ENCODE measurements at regions not wholly inside any gene's neighbourhood (a gene's known extent, or its start where the extent isn't known, plus 50 kb on each side); places are given as distances from the start of the nearest gene placed in this dataset.

DNA sequence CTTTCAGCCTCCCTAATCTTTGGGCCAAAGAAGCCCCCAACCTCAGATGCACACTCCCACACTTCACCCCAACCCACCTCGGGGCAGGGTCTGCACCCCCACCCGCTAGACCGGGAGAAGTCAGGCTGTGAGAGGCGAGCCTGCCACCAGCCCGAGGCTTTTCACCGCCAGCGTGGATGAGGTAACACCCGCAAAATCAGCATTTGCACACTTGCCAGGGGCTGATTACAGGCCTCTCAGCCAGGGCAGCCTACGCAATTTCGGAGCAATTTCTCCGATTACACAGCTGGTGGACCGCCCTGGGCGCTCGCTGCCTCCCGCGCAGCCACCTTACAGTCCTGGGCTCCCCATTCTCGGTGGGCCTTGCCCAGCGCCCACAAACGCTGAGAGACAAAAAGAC lies 68.5 kb downstream of the FOXD1 start:
- no peaks in the 10 kb centered on the region for H3K36me3 Mint-ChIP-seq (ENCODE audit: low read depth)
- peaks cover 8% of the 10 kb centered on the region for H3K4me1 Mint-ChIP-seq
- no peak for ATAC-seq (replicated peaks)
- no peak overlapping the region for H3K4me3 Mint-ChIP-seq
- peaks cover 5% of the 10 kb centered on the region for H3K9me3 Mint-ChIP-seq
- peaks cover 53% of the 10 kb centered on the region for H3K27me3 Mint-ChIP-seq
- no peak overlapping the region for H3K27ac Mint-ChIP-seq

DNA sequence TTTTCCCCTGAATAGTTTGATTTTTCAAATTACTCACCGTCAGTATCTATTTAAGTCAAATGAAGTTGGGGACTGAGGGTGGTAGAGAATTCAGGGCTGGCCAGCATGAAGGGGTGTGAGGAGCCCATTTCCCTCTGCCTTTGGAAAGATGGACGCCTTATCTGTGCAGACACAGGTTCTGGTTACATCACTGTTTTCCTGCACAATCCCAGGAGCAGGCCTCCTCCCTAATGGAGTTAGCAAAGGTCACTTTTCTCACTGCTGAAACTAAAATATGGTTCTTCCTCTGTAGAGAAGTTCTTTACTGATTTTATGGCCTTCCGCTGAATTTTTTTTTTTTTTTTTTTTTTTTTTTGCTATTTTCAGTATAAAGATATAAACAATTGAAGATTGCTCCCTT lies 69.1 kb downstream of the FOXD1 start:
- H3K27ac Mint-ChIP-seq, result no peak overlapping the region
- H3K4me1 Mint-ChIP-seq, result peaks cover 8% of the 10 kb centered on the region
- no peak overlapping the region for H3K4me3 Mint-ChIP-seq
- H3K36me3 Mint-ChIP-seq (ENCODE audit: low read depth), result no peaks in the 10 kb centered on the region
- peaks cover 3% of the 10 kb centered on the region for H3K9me3 Mint-ChIP-seq
- no peak for ATAC-seq (replicated peaks)
- H3K27me3 Mint-ChIP-seq, result peaks cover 59% of the 10 kb centered on the region

- no peaks in the 10 kb centered on the region for H3K9me3 Mint-ChIP-seq
- no peaks in the 10 kb centered on the region for H3K36me3 Mint-ChIP-seq (ENCODE audit: low read depth)
- no peak for ATAC-seq (replicated peaks)
- H3K27ac Mint-ChIP-seq, result no peak overlapping the region
- peaks cover 61% of the 10 kb centered on the region for H3K27me3 Mint-ChIP-seq
- peaks cover 8% of the 10 kb centered on the region for H3K4me1 Mint-ChIP-seq
- H3K4me3 Mint-ChIP-seq, result no peak overlapping the region
Observed at GRCh38 chr5:73378765-73379164, 69.8 kb downstream of the FOXD1 start.

GRCh38 chr5:73378070-73378469 lies 70.5 kb downstream of the FOXD1 start:
- Mint-ChIP-seq H3K36me3 (ENCODE audit: low read depth) (no peaks in the 10 kb centered on the region), H3K9me3 (no peaks in the 10 kb centered on the region), H3K27me3 (peaks cover 61% of the 10 kb centered on the region), H3K27ac (no peak overlapping the region), H3K4me1 (peaks cover 8% of the 10 kb centered on the region), H3K4me3 (no peak overlapping the region)
- ATAC-seq (replicated peaks), result no peak

DNA sequence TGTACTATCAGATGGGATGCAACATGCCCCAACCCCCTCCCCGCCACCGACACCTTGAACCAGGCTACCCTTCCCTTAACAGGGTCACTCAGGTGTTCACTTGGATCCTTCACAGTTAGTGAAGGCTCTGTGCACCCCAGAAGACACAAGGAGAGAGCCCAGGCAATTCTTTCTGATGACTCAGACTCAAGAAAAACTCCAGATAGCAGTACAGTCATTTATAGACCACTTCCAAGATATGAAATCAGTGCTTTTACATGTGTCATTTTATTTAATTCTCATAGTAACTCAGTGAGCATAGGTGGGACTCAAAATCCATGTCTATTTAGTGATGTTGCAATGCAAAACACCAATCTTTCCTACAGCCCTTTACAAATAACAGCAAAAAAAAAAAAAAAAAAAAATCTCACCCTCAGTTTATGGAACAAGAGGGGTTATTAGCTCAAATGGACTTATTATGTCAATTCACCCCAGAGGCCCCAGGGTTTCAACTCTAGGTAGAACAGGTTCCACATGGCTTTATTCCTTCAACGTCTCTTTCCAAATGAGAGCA lies 71.9 kb downstream of the FOXD1 start:
- H3K4me1 Mint-ChIP-seq, result peaks cover 8% of the 10 kb centered on the region
- no peak overlapping the region for H3K27ac Mint-ChIP-seq
- H3K36me3 Mint-ChIP-seq (ENCODE audit: low read depth), result no peaks in the 10 kb centered on the region
- no peaks in the 10 kb centered on the region for H3K9me3 Mint-ChIP-seq
- ATAC-seq (replicated peaks), result no peak
- no peak overlapping the region for H3K4me3 Mint-ChIP-seq
- H3K27me3 Mint-ChIP-seq, result peaks cover 61% of the 10 kb centered on the region

DNA sequence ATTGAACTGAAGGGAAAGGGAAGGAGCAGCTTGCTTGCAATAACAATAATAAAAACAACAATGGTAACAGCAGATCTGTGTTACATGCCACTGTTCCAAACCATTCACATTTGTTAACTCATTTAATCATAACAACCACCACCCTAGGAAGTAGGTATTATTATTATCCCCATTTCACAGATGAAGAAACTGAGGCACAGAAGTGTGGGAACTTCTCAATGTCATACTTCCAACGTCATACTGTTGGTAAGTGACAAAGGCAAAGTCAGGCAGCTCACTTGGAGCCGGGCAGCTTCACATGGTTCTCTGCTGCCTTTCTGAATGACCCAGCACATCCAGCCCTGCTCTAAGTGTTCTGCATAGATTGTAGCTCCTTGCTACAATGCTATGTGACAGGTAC lies 72.6 kb downstream of the FOXD1 start:
- no peak overlapping the region for H3K27ac Mint-ChIP-seq
- ATAC-seq (replicated peaks), result no peak
- H3K4me3 Mint-ChIP-seq, result no peak overlapping the region
- H3K4me1 Mint-ChIP-seq, result peaks cover 8% of the 10 kb centered on the region
- H3K27me3 Mint-ChIP-seq, result peaks cover 64% of the 10 kb centered on the region
- H3K36me3 Mint-ChIP-seq (ENCODE audit: low read depth), result no peaks in the 10 kb centered on the region
- H3K9me3 Mint-ChIP-seq, result no peaks in the 10 kb centered on the region

DNA sequence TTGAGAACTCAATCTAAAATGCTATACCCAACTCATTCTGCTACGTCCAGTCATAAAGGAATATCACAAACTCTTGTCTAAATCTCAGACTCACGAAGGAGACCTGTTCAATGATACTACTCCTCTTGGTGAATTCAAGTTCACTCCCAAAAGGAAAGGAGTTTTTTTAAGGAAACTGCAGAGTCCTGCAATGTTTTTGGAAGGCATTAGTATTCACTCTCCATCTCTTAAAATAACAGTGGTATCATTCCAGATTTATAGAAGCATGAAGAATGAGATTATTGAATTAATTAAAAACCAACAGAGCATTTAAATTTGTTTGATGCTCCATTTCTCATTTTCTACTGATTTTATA lies 73.4 kb downstream of the FOXD1 start:
- no peaks in the 10 kb centered on the region for H3K9me3 Mint-ChIP-seq
- peaks cover 8% of the 10 kb centered on the region for H3K4me1 Mint-ChIP-seq
- H3K27me3 Mint-ChIP-seq, result peaks cover 56% of the 10 kb centered on the region
- no peak for ATAC-seq (replicated peaks)
- no peak overlapping the region for H3K27ac Mint-ChIP-seq
- no peak overlapping the region for H3K4me3 Mint-ChIP-seq
- H3K36me3 Mint-ChIP-seq (ENCODE audit: low read depth), result no peaks in the 10 kb centered on the region

- no peak overlapping the region for H3K4me3 Mint-ChIP-seq
- no peak overlapping the region for H3K27ac Mint-ChIP-seq
- H3K9me3 Mint-ChIP-seq, result no peaks in the 10 kb centered on the region
- peaks cover 8% of the 10 kb centered on the region for H3K4me1 Mint-ChIP-seq
- no peak for ATAC-seq (replicated peaks)
- H3K27me3 Mint-ChIP-seq, result peaks cover 55% of the 10 kb centered on the region
- H3K36me3 Mint-ChIP-seq (ENCODE audit: low read depth), result no peaks in the 10 kb centered on the region
Observed at GRCh38 chr5:73374520-73375190, 73.9 kb downstream of the FOXD1 start.

- no peak overlapping the region for H3K27ac Mint-ChIP-seq
- H3K4me3 Mint-ChIP-seq, result no peak overlapping the region
- H3K4me1 Mint-ChIP-seq, result peaks cover 6% of the 10 kb centered on the region
- no peaks in the 10 kb centered on the region for H3K36me3 Mint-ChIP-seq (ENCODE audit: low read depth)
- H3K27me3 Mint-ChIP-seq, result peaks cover 48% of the 10 kb centered on the region
- no peaks in the 10 kb centered on the region for H3K9me3 Mint-ChIP-seq
- ATAC-seq (replicated peaks), result no peak
Observed at GRCh38 chr5:73373814-73374510, 74.6 kb downstream of the FOXD1 start.

GRCh38 chr5:73370640-73371583 lies 77.7 kb downstream of the FOXD1 start:
- Mint-ChIP-seq H3K9me3 (no peaks in the 10 kb centered on the region), H3K4me3 (no peak overlapping the region), H3K4me1 (no peaks in the 10 kb centered on the region), H3K36me3 (ENCODE audit: low read depth) (no peaks in the 10 kb centered on the region), H3K27ac (no peak overlapping the region), H3K27me3 (peaks cover 33% of the 10 kb centered on the region)
- ATAC-seq (replicated peaks), result peak; percentile 29

GRCh38 chr5:73370095-73370494 lies 78.5 kb downstream of the FOXD1 start:
- H3K9me3 Mint-ChIP-seq, result no peaks in the 10 kb centered on the region

DNA sequence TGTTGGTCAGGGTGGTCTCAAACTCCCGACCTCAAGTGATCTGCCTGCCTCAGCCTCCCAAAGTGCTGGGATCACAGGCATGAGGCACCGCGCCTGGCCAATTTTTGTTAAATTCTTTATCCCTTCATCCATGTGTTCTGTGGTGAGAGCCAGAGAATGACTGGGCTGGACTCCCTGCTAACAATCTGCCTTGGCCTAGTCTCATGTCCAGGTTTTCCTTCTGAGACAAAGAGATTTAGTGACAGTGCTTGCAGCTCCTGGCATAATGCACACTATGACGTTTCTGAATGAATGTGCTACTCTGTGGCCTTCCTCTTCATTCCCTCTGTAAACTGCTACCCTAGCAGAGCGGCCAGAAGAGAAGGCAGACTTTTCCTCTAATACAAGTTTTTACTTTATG lies 79.3 kb downstream of the FOXD1 start:
- no peak overlapping the region for H3K27ac Mint-ChIP-seq
- H3K27me3 Mint-ChIP-seq, result peaks cover 30% of the 10 kb centered on the region
- H3K4me3 Mint-ChIP-seq, result no peak overlapping the region
- no peaks in the 10 kb centered on the region for H3K9me3 Mint-ChIP-seq
- no peak for ATAC-seq (replicated peaks)
- no peaks in the 10 kb centered on the region for H3K4me1 Mint-ChIP-seq
- H3K36me3 Mint-ChIP-seq (ENCODE audit: low read depth), result no peaks in the 10 kb centered on the region

More at GRCh38 chr5:73370095-73370494, 78.5 kb downstream of the FOXD1 start:
- H3K4me3 Mint-ChIP-seq, result no peak overlapping the region
- H3K4me1 Mint-ChIP-seq, result no peaks in the 10 kb centered on the region
- ATAC-seq (replicated peaks), result no peak
- peaks cover 30% of the 10 kb centered on the region for H3K27me3 Mint-ChIP-seq
- H3K27ac Mint-ChIP-seq, result no peak overlapping the region
- no peaks in the 10 kb centered on the region for H3K36me3 Mint-ChIP-seq (ENCODE audit: low read depth)

- no peak for ATAC-seq (replicated peaks)
- H3K27ac Mint-ChIP-seq, result no peak overlapping the region
- H3K4me1 Mint-ChIP-seq, result no peaks in the 10 kb centered on the region
- no peaks in the 10 kb centered on the region for H3K9me3 Mint-ChIP-seq
- no peaks in the 10 kb centered on the region for H3K36me3 Mint-ChIP-seq (ENCODE audit: low read depth)
- H3K27me3 Mint-ChIP-seq, result peaks cover 32% of the 10 kb centered on the region
- no peak overlapping the region for H3K4me3 Mint-ChIP-seq
Observed at GRCh38 chr5:73367650-73368049, 80.9 kb downstream of the FOXD1 start.

DNA sequence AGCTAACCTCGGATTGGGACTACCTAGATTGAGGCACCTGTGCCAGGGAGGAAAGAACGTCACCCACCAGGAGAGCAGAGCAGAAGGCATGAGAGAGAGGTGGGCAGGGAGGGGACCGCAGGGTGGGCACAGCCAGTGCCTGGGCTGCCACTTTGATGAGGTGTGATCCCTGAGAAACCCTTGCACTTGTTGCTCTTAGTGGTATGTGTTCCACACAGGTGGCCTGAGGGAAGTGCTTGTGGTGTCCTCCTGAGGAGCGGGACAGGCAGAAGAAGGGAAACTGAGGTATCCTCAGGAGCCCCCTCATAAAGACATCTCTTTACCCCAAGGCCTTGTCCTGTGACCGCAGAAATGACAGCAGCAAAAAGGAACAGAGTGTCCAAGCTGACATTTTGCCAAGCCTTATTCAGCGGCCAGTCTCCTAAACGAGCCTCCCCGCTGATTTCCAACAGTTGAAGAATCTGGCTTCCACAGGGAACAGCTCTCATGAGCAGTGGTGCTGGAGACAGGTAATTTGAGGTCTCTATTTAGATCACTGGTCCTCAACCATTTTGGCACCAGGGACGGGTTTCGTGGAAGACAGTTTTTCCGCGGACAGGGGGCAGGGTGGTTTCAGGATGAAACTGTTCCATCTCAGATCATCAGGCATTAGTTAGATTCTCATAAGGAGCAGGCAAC lies 82.4 kb downstream of the FOXD1 start:
- peaks cover 34% of the 10 kb centered on the region for H3K27me3 Mint-ChIP-seq
- H3K36me3 Mint-ChIP-seq (ENCODE audit: low read depth), result no peaks in the 10 kb centered on the region
- no peaks in the 10 kb centered on the region for H3K4me1 Mint-ChIP-seq
- ATAC-seq (replicated peaks), result no peak
- no peak overlapping the region for H3K4me3 Mint-ChIP-seq
- H3K27ac Mint-ChIP-seq, result no peak overlapping the region
- no peaks in the 10 kb centered on the region for H3K9me3 Mint-ChIP-seq

Data from activated T-helper 17 cell treated with anti-CD3 and anti-CD28 coated beads, Interleukin-2, amount 50 U/mL, for 72 hours (primary cell).